NT2/D1 (cell line): ENCODE measurements at regions not wholly inside any gene's neighbourhood (a gene's known extent, or its start where the extent isn't known, plus 50 kb on each side); places are given as distances from the start of the nearest gene placed in this dataset.

Experiments used
- DNase-seq: peaks from one replicate; pipeline ENCODE4 v3.0.0-alpha.2; 2011; ENCODE audit warnings: low read depth, low spot score
- H3K27me3 ChIP-seq: 2 replicates; pipeline ENCODE4 v1.6.0; 2011; ENCODE audit warnings: mild to moderate bottlenecking; ENCODE audit not compliant: insufficient read length, insufficient read depth
- H3K36me3 ChIP-seq: 2 replicates; pipeline ENCODE4 v1.6.1; 2011; ENCODE audit warnings: mild to moderate bottlenecking, low read length, mixed read lengths; ENCODE audit not compliant: insufficient read depth, insufficient read length
- H3K4me1 ChIP-seq: 2 replicates; pipeline ENCODE4 v1.5.1; 2011; ENCODE audit not compliant: insufficient read depth, insufficient read length
- H3K4me3 ChIP-seq: 2 replicates; pipeline ENCODE4 v1.5.1; 2011; ENCODE audit warnings: low read depth; ENCODE audit not compliant: insufficient read length
- H3K9ac ChIP-seq: 2 replicates; pipeline ENCODE4 v1.6.0; 2011; ENCODE audit warnings: low read depth; ENCODE audit not compliant: insufficient read length
- H3K9me3 ChIP-seq: 2 replicates; pipeline ENCODE4 v1.5.1; 2011; ENCODE audit warnings: mild to moderate bottlenecking, low read length; ENCODE audit not compliant: insufficient read depth
- SUZ12 ChIP-seq: IDR thresholded peaks from 2 replicates; pipeline ENCODE4 v1.6.1; 2011; ENCODE audit not compliant: insufficient read length, insufficient read depth; ENCODE audit errors: extremely low read depth
- YY1 ChIP-seq: IDR thresholded peaks from 2 replicates; pipeline ENCODE4 v1.6.1; 2011; ENCODE audit not compliant: insufficient read length, insufficient read depth
- ZNF274 ChIP-seq: IDR thresholded peaks from 2 replicates; pipeline ENCODE4 v1.6.1; 2011; ENCODE audit warnings: mild to moderate bottlenecking, low read depth, low read length

DNA sequence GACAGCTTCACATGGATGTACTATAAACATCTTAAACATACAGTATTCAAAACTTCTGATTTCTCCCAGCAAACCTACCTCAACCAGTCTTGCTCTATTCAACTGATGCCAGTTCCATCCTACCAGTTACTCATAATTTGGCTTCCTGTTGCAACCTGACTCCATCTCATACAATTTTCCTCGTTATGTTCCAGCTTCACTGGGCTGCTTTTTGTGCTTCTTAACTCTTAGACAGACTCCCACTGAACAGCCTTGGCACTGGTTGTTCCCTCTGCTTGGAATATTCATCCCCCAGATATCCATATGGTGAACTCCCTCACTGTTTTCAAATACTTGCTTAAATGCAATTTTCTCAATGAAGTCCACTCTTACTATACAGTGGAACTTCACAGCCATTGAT is 249.2 kb downstream of the AEBP2 start:
- Histone ChIP-seq H3K9me3 (no peaks in the 10 kb centered on the region), H3K27me3 (no peaks in the 10 kb centered on the region), H3K36me3 (no peaks in the 10 kb centered on the region), H3K9ac (no peak overlapping the region), H3K4me3 (no peak overlapping the region), H3K4me1 (no peaks in the 10 kb centered on the region)
- TF ChIP-seq YY1 = no peak
- no peak for DNase-seq

GRCh38 chr12:19689226-19689625 is 249.9 kb downstream of the AEBP2 start:
- Histone ChIP-seq H3K9ac (no peak overlapping the region), H3K27me3 (no peaks in the 10 kb centered on the region), H3K4me1 (no peaks in the 10 kb centered on the region), H3K9me3 (no peaks in the 10 kb centered on the region), H3K4me3 (no peak overlapping the region), H3K36me3 (no peaks in the 10 kb centered on the region)
- TF ChIP-seq SUZ12 (no peak), YY1 (no peak)
- no peak for DNase-seq

DNA sequence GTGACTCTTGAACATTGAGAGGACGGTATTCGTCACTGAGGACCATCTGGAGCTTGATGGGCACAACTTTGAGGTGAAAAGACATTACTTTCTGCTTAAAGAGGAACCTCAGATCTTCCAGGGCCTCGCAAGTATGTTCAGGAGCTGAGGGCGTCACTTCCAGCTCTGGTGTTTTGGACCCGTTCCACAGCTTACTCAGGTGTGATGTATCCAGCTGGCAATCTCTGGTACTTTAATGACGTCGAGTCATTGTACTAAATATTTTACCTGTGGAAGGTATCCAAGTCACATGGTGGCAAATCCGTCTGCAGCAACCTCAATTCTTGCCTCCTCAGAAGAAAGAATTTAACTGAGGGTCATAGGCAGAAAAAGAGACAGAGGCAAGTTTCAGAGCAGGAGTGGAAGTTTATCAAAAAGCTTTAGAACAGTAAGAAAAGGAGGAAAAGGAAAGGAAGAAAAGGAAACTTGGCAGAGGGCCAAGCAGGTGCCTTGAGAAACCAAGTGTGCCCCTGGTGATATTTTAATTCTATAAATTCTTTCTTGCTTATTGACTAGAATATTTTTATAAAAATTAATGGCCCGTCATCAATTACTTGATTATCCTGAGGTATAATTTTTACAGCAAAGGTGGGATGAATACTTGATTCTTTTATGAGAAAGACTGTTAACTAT is 250.6 kb downstream of the AEBP2 start:
- H3K36me3 ChIP-seq = no peaks in the 10 kb centered on the region
- H3K9me3 ChIP-seq = no peaks in the 10 kb centered on the region
- H3K4me1 ChIP-seq = no peaks in the 10 kb centered on the region
- no peak overlapping the region for H3K4me3 ChIP-seq
- TF ChIP-seq YY1 = no peak
- TF ChIP-seq ZNF274 = no peak
- no peak for TF ChIP-seq SUZ12
- no peak for DNase-seq
- no peak overlapping the region for H3K9ac ChIP-seq
- no peaks in the 10 kb centered on the region for H3K27me3 ChIP-seq

DNA sequence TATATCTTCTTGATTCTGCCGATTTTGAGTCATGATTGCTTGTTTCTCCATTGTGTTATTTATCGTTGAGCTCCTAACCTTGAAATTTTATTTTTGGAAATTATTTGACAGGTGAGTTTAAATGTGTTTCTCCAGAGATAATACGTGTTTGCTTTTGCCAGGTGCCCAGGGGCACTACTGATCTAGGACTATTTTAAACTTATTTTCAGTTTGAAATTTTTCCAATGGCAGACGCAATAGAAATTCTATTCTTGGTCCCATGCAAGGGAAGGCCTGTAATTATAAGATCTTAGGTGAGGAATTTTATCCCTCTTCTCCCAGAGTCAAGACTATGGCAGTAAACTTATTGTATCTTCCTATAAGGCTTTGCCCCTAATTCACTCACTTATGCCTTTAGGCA is 252.8 kb downstream of the AEBP2 start:
- H3K27me3 ChIP-seq = no peaks in the 10 kb centered on the region
- H3K36me3 ChIP-seq = no peaks in the 10 kb centered on the region
- H3K4me3 ChIP-seq = no peak overlapping the region
- TF ChIP-seq YY1 = no peak
- TF ChIP-seq SUZ12 = no peak
- no peak for TF ChIP-seq ZNF274
- no peaks in the 10 kb centered on the region for H3K4me1 ChIP-seq
- no peak for DNase-seq
- H3K9me3 ChIP-seq = no peaks in the 10 kb centered on the region
- H3K9ac ChIP-seq = no peak overlapping the region

DNA sequence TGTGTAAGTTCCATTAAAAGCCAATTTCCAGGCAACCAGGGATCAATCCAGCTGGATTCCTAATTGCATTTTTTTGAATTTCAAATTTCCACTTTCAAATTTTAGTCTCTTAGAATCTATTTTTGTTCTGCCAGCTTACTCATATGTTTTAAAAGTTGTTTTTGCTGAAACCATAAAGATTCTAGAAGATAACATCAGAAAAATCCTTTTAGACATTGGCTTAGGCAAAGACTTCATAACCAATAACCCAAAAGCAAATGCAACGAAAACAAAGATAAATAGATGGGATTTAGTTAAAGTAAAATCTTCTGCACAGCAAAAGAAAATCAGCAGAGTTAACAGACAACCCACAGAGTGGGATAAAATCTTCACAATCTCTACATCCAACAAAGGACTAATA is 253.3 kb downstream of the AEBP2 start:
- Histone ChIP-seq H3K4me1 (no peaks in the 10 kb centered on the region), H3K27me3 (no peaks in the 10 kb centered on the region), H3K9ac (no peak overlapping the region), H3K4me3 (no peak overlapping the region), H3K36me3 (no peaks in the 10 kb centered on the region), H3K9me3 (no peaks in the 10 kb centered on the region)
- TF ChIP-seq YY1 = no peak
- TF ChIP-seq ZNF274 = no peak
- no peak for TF ChIP-seq SUZ12
- DNase-seq = no peak

- no peaks in the 10 kb centered on the region for H3K36me3 ChIP-seq
- H3K4me1 ChIP-seq = no peaks in the 10 kb centered on the region
- H3K4me3 ChIP-seq = no peak overlapping the region
- H3K9me3 ChIP-seq = no peaks in the 10 kb centered on the region
- H3K27me3 ChIP-seq = no peaks in the 10 kb centered on the region
- TF ChIP-seq SUZ12 (no peak), ZNF274 (no peak), YY1 (no peak)
- no peak for DNase-seq
- no peak overlapping the region for H3K9ac ChIP-seq
Measured at GRCh38 chr12:19694627-19695026, 255.3 kb downstream of the AEBP2 start.

DNA sequence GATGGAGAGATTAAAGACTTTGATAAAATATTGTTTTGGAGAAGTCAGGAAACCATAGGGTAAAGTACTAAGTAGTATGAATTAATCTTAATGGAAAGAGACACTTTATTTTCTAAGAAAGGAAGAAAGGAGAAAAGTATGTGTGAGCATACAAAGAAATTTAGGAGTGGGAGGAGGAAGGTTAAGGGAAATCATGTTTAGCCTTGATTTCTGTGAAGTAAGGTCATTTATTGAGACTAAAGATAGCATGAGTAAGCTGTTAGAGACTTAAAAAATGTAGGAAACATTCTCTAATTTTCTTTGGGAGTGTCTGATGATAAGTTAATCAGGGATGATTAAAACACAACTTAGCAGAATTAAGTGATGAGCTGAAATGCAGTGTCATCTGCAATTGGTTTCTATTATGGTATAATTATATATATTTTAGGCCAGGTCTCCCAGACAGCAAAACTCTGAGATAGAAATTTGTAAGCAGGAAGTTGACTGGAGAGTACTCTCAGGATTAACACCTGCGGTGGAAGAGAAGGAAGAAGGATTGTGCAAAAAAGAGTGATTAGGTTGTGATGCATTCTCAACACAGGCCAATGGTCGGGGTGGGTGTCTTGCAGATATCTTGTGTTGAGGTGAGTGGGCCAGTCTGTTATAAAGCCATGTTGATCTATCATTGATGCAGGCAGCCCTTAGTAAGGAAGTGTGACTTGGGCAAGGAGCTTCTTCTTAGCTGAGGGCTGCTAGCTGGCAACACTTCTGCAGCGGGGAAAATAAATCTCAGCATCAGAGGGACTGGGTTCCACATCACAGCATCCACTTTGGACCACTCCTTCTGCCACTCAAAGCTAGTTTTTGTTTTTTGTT is 256.2 kb downstream of the AEBP2 start:
- no peak for TF ChIP-seq YY1
- DNase-seq = no peak
- Histone ChIP-seq H3K27me3 (no peaks in the 10 kb centered on the region), H3K4me3 (no peak overlapping the region), H3K4me1 (no peaks in the 10 kb centered on the region), H3K9me3 (no peaks in the 10 kb centered on the region), H3K9ac (no peak overlapping the region), H3K36me3 (no peaks in the 10 kb centered on the region)

- Histone ChIP-seq H3K36me3 (no peaks in the 10 kb centered on the region), H3K27me3 (no peaks in the 10 kb centered on the region), H3K9me3 (no peaks in the 10 kb centered on the region), H3K9ac (no peak overlapping the region), H3K4me1 (no peaks in the 10 kb centered on the region), H3K4me3 (no peak overlapping the region)
- DNase-seq = no peak
- TF ChIP-seq YY1 = no peak
- TF ChIP-seq ZNF274 = no peak
- TF ChIP-seq SUZ12 = no peak
Measured at GRCh38 chr12:19700969-19701368, 261.7 kb downstream of the AEBP2 start.
